ENCODE measurements at regions not wholly inside any gene's neighbourhood (a gene's known extent, or its start where the extent isn't known, plus 50 kb on each side); places are given as distances from the start of the nearest gene placed in this dataset.

GRCh38 chr4:22216278-22216677 is 267.7 kb upstream of the KCNIP4 start:
- TF ChIP-seq SIN3A (IDR thresholded peaks at IDR 0.05; ENCODE audit: low read depth, low read length) (no peak), CTCF (IDR thresholded peaks at IDR 0.05 in 2 of 3, conservative IDR thresholded peaks at IDR 0.05 in 1 of 3; ENCODE audit: control insufficient read depth in 2 of 3, extremely low read depth in 1 of 3, insufficient read depth in 1 of 3, low read depth in 3 of 3, low read length in 3 of 3) (no peak), USF2 (IDR thresholded peaks at IDR 0.05; ENCODE audit: borderline replicate concordance, low read depth, low read length) (no peak), POLR2A (IDR thresholded peaks at IDR 0.05; ENCODE audit: low read depth, low read length) (no peak), ZZZ3 (IDR thresholded peaks at IDR 0.05; ENCODE audit: control insufficient read depth, insufficient read length, low read depth) (no peak), MAX (IDR thresholded peaks at IDR 0.05; ENCODE audit: low read depth, low read length) (no peak)
